ENCODE measurements at regions not wholly inside any gene's neighbourhood (a gene's known extent, or its start where the extent isn't known, plus 50 kb on each side); places are given as distances from the start of the nearest gene placed in this dataset.

- no peak for DNase-seq (ENCODE audit: low spot score)
- no peak for TF ChIP-seq CTCF (IDR thresholded peaks at IDR 0.05; ENCODE audit: extremely low read depth, missing control alignments)
Observed at GRCh38 chr12:114741940-114742339, 58.0 kb upstream of the TBX3 start.

- DNase-seq (ENCODE audit: low spot score), result no peak
- TF ChIP-seq CTCF (IDR thresholded peaks at IDR 0.05; ENCODE audit: extremely low read depth, missing control alignments), result no peak
Observed at GRCh38 chr12:114740448-114740847, 56.5 kb upstream of the TBX3 start.

GRCh38 chr12:114738460-114739184 is 54.6 kb upstream of the TBX3 start:
- DNase-seq (ENCODE audit: low spot score), result no peak
- no peak for TF ChIP-seq CTCF (IDR thresholded peaks at IDR 0.05; ENCODE audit: extremely low read depth, missing control alignments)

- TF ChIP-seq CTCF (IDR thresholded peaks at IDR 0.05; ENCODE audit: extremely low read depth, missing control alignments), result no peak
- no peak for DNase-seq (ENCODE audit: low spot score)
Observed at GRCh38 chr12:114735680-114736374, 51.9 kb upstream of the TBX3 start.

- TF ChIP-seq CTCF (IDR thresholded peaks at IDR 0.05; ENCODE audit: extremely low read depth, missing control alignments), result no peak
- DNase-seq (ENCODE audit: low spot score), result no peak
Observed at GRCh38 chr12:114735011-114735410, 51.0 kb upstream of the TBX3 start.

- no peak for DNase-seq (ENCODE audit: low spot score)
- TF ChIP-seq CTCF (IDR thresholded peaks at IDR 0.05; ENCODE audit: extremely low read depth, missing control alignments), result no peak
Observed at GRCh38 chr12:114733919-114734318, 49.9 kb upstream of the TBX3 start.

All from GM20000 (cell line).